HEK293T (cell line): ENCODE measurements at regions not wholly inside any gene's neighbourhood (a gene's known extent, or its start where the extent isn't known, plus 50 kb on each side); places are given as distances from the start of the nearest gene placed in this dataset.

Source experiments
- BHLHE40 ChIP-seq: fragments of 450-650 bp; IDR thresholded peaks from 2 replicates; pipeline ENCODE4 v1.6.1; 2016; ENCODE audit warnings: mild to moderate bottlenecking, moderate library complexity, borderline replicate concordance
- CTBP1 ChIP-seq: fragments of 450-650 bp; IDR thresholded peaks from 2 replicates; pipeline ENCODE4 v1.6.1; 2016; ENCODE audit warnings: borderline replicate concordance
- FOXK2 ChIP-seq: fragments of 450-650 bp; IDR thresholded peaks from 2 replicates; pipeline ENCODE4 v1.6.1; 2016; ENCODE audit warnings: mild to moderate bottlenecking
- FOXM1 ChIP-seq: fragments of 450-650 bp; IDR thresholded peaks from 2 replicates; pipeline ENCODE4 v1.6.1; 2017; ENCODE audit warnings: mild to moderate bottlenecking, borderline replicate concordance
- L3MBTL2 ChIP-seq: fragments of 450-650 bp; conservative IDR thresholded peaks from 2 replicates; pipeline ENCODE4 v1.6.1; 2016; ENCODE audit warnings: mild to moderate bottlenecking
- LEF1 ChIP-seq: fragments of 450-650 bp; IDR thresholded peaks from 2 replicates; pipeline ENCODE4 v1.6.1; 2017; ENCODE audit warnings: mild to moderate bottlenecking, borderline replicate concordance
- NFRKB ChIP-seq: fragments of 450-650 bp; IDR thresholded peaks from 2 replicates; pipeline ENCODE4 v1.6.1; 2016; ENCODE audit warnings: mild to moderate bottlenecking, moderate library complexity
- PKNOX1 ChIP-seq: fragments of 450-650 bp; IDR thresholded peaks from 2 replicates; pipeline ENCODE4 v1.6.1; 2016
- SP1 ChIP-seq: fragments of 450-650 bp; IDR thresholded peaks from 2 replicates; pipeline ENCODE4 v1.6.1; 2017
- SUZ12 ChIP-seq: fragments of 450-650 bp; IDR thresholded peaks from 2 replicates; pipeline ENCODE4 v1.6.1; 2016; ENCODE audit warnings: mild to moderate bottlenecking
- TARDBP ChIP-seq: fragments of 450-650 bp; IDR thresholded peaks from 2 replicates; pipeline ENCODE4 v1.6.1; 2016

- TF ChIP-seq FOXM1 (no peak), PKNOX1 (no peak), FOXK2 (no peak), SUZ12 (no peak), CTBP1 (no peak), TARDBP (no peak), SP1 (no peak), BHLHE40 (no peak), NFRKB (no peak), L3MBTL2 (no peak), LEF1 (no peak)
These were observed 465.2 kb downstream of the MIAT start for GRCh38 chr22:27122574-27122973.
